ENCODE measurements at regions not wholly inside any gene's neighbourhood (a gene's known extent, or its start where the extent isn't known, plus 50 kb on each side); places are given as distances from the start of the nearest gene placed in this dataset.

GRCh38 chr3:76683256-76683655, 356.6 kb upstream of the ROBO2 start:
- no peaks in the 10 kb centered on the region for H3K36me3 ChIP-seq (replicated peaks in 1 of 2)
- intact Hi-C loops (cut with DNase I), result no loop called here
- H3K27me3 ChIP-seq, result no peaks in the 10 kb centered on the region
- no peak overlapping the region for H3K4me3 ChIP-seq
- H3K9me3 ChIP-seq (replicated peaks in 1 of 3), result no peaks in the 10 kb centered on the region
- 72 to 83% (median 77%) methylated on average over 3 of the region's 3 CpGs for WGBS, 4 donors
- no peaks in the 10 kb centered on the region for H3K4me1 ChIP-seq (replicated peaks in 1 of 2)
- DNase-seq, result no peak
- TF ChIP-seq CTCF (IDR thresholded peaks at IDR 0.05) (no peak), POLR2A (IDR thresholded peaks at IDR 0.05) (no peak)
- H3K27ac ChIP-seq, result no peak overlapping the region

GRCh38 chr3:76684946-76685345, 355.0 kb upstream of the ROBO2 start:
- intact Hi-C loops (cut with DNase I), result no loop called here
- Histone ChIP-seq H3K36me3 (replicated peaks in 1 of 2) (no peaks in the 10 kb centered on the region), H3K27ac (no peak overlapping the region), H3K4me1 (replicated peaks in 1 of 2) (no peaks in the 10 kb centered on the region), H3K4me3 (no peak overlapping the region), H3K27me3 (no peaks in the 10 kb centered on the region), H3K9me3 (replicated peaks in 1 of 3) (no peaks in the 10 kb centered on the region)
- DNase-seq, result no peak
- 75 to 88% (median 81%) methylated on average over 2 of the region's 2 CpGs for WGBS, 4 donors
- TF ChIP-seq POLR2A (IDR thresholded peaks at IDR 0.05) (no peak), CTCF (IDR thresholded peaks at IDR 0.05) (no peak)

GRCh38 chr3:76685858-76686257, 354.0 kb upstream of the ROBO2 start:
- H3K27ac ChIP-seq, result no peak overlapping the region
- 26 to 39% (median 33%) methylated on average over 5 of the region's 5 CpGs for WGBS, 4 donors
- H3K27me3 ChIP-seq, result no peaks in the 10 kb centered on the region
- H3K36me3 ChIP-seq (replicated peaks in 1 of 2), result no peaks in the 10 kb centered on the region
- TF ChIP-seq POLR2A (IDR thresholded peaks at IDR 0.05) (no peak), CTCF (IDR thresholded peaks at IDR 0.05) (no peak)
- no peaks in the 10 kb centered on the region for H3K9me3 ChIP-seq (replicated peaks in 1 of 3)
- H3K4me3 ChIP-seq, result no peak overlapping the region
- DNase-seq, result peak in 1 of 7 donors; percentile 13
- H3K4me1 ChIP-seq (replicated peaks in 1 of 2), result no peaks in the 10 kb centered on the region
- intact Hi-C loops (cut with DNase I), result no loop called here

GRCh38 chr3:76687019-76687418, 352.9 kb upstream of the ROBO2 start:
- intact Hi-C loops (cut with DNase I), result no loop called here
- H3K4me3 ChIP-seq, result no peak overlapping the region
- no peaks in the 10 kb centered on the region for H3K9me3 ChIP-seq (replicated peaks in 1 of 3)
- H3K4me1 ChIP-seq (replicated peaks in 1 of 2), result no peaks in the 10 kb centered on the region
- no peaks in the 10 kb centered on the region for H3K36me3 ChIP-seq (replicated peaks in 1 of 2)
- no peak overlapping the region for H3K27ac ChIP-seq
- no peak for DNase-seq
- TF ChIP-seq CTCF (IDR thresholded peaks at IDR 0.05) (no peak), POLR2A (IDR thresholded peaks at IDR 0.05) (no peak)
- 94 to 97% (median 96%) methylated on average over 3 of the region's 3 CpGs for WGBS, 4 donors
- H3K27me3 ChIP-seq, result no peaks in the 10 kb centered on the region
